AG09319 (cell line): ENCODE measurements at regions not wholly inside any gene's neighbourhood (a gene's known extent, or its start where the extent isn't known, plus 50 kb on each side); places are given as distances from the start of the nearest gene placed in this dataset.

ENCODE experiments used
- DNase-seq: peaks from one replicate; pipeline ENCODE4 v3.0.0-alpha.2; 2010; ENCODE audit warnings: low read depth; ENCODE audit errors: extremely low read depth
- CTCF ChIP-seq: IDR thresholded peaks from 2 replicates; pipeline ENCODE4 v1.5.1; 2011; ENCODE audit warnings: low read depth, mild to moderate bottlenecking, inconsistent platforms, low read length, moderate library complexity

- no peak for TF ChIP-seq CTCF
- DNase-seq: no peak
Observed at GRCh38 chr3:153339065-153339464, 177.0 kb downstream of the RAP2B start.

- TF ChIP-seq CTCF: no peak
- no peak for DNase-seq
Observed at GRCh38 chr3:153343988-153344782, 182.2 kb downstream of the RAP2B start.

- DNase-seq: no peak
- no peak for TF ChIP-seq CTCF
Observed at GRCh38 chr3:153348457-153349107, 186.6 kb downstream of the RAP2B start.

- TF ChIP-seq CTCF: no peak
- DNase-seq: no peak
Observed at GRCh38 chr3:153349108-153349499, 187.1 kb downstream of the RAP2B start.

- no peak for TF ChIP-seq CTCF
- DNase-seq: no peak
Observed at GRCh38 chr3:153350420-153350819, 188.4 kb downstream of the RAP2B start.

GRCh38 chr3:153354641-153355040 lies 192.6 kb downstream of the RAP2B start:
- no peak for DNase-seq
- no peak for TF ChIP-seq CTCF

GRCh38 chr3:153355559-153355958 lies 193.5 kb downstream of the RAP2B start:
- TF ChIP-seq CTCF: no peak
- no peak for DNase-seq
